ENCODE measurements at regions not wholly inside any gene's neighbourhood (a gene's known extent, or its start where the extent isn't known, plus 50 kb on each side); places are given as distances from the start of the nearest gene placed in this dataset.
"Not testable (repeated sequence)": the region's sequence is repeated elsewhere in the genome, so short reads cannot be mapped to it uniquely, and the experiment has no call there.

DNA sequence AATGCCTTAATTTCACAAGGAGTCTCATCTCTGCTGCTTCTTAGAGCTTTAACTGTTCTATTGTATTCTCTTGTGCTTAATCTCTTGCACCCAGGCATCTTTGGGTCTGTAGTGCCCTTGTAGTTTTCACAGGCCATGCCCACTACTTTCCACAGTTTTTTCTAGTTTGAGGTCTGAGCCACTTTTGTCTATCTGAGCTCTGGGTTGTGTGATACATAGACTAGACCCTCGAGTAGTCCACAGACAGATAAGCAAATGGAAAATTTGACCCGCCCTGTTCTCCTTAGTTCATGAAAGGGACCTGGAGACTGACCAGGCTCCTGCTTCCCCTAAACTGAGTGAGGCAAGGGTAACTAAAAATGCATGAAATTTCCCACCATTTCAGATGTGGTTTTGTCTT is 466.8 kb upstream of the ZEB2 start:
- peaks cover 12% of the 10 kb centered on the region; the same call in 1 of the 2 replicates for H3K4me1 ChIP-seq (ENCODE audit: insufficient read depth, low read length)
- H3K36me3 ChIP-seq (ENCODE audit: insufficient read depth, low read depth, low read length) = no peaks in the 10 kb centered on the region
- H3K4me3 ChIP-seq (ENCODE audit: low read length) = no peak overlapping the region
- H3K27me3 ChIP-seq (ENCODE audit: insufficient read depth, low read length) = no peaks in the 10 kb centered on the region
- no peak overlapping the region for H3K27ac ChIP-seq (ENCODE audit: low read length)
- peaks cover 20% of the 10 kb centered on the region for H3K9me3 ChIP-seq (ENCODE audit: insufficient read depth, low read depth, low read length)
- H3K9ac ChIP-seq (ENCODE audit: low read depth, low read length) = no peak overlapping the region

DNA sequence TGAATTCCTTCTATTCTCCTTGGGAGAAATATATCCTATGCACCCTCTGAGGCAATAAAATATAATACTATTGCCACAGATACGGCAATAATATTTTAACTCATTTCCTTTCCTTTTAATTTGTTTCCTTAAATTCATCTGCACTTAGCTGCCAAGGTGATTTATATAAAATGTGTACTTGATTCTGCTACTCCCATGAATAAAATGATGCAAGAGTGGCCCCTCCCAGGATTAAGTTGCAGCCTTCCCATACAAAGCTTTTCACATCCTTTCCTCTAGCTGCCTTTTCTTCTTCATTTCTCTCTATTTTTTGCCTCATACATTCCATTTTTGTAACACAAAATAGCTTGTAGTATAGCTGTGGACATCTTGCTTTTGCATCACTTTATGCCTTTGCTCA is 464.1 kb upstream of the ZEB2 start:
- Histone ChIP-seq H3K4me1 (ENCODE audit: insufficient read depth, low read length) (no peaks in the 10 kb centered on the region), H3K27me3 (ENCODE audit: insufficient read depth, low read length) (no peaks in the 10 kb centered on the region), H3K27ac (ENCODE audit: low read length) (no peak overlapping the region), H3K9ac (ENCODE audit: low read depth, low read length) (no peak overlapping the region), H3K9me3 (ENCODE audit: insufficient read depth, low read depth, low read length) (peaks cover 20% of the 10 kb centered on the region), H3K4me3 (ENCODE audit: low read length) (no peak overlapping the region), H3K36me3 (ENCODE audit: insufficient read depth, low read depth, low read length) (no peaks in the 10 kb centered on the region)

DNA sequence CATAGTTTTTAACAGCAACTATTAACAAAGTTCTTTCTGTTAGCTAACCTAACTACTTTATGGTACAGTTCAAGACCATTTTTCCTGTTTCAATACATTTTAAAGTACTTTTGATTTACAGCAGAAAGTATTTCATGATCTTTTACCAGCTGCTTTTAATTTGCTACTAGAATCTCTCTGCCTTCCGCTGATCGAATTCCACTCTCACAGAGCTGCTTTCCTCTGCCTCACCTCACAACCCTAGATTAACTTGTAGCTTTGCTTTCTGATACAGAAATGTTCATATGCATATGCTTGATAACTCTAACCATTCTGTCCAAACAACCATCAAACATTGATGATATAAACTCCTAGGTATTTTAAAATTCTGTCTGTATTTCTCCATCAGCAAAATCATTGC is 463.2 kb upstream of the ZEB2 start:
- Histone ChIP-seq H3K27ac (ENCODE audit: low read length) (no peak overlapping the region), H3K4me1 (ENCODE audit: insufficient read depth, low read length) (no peaks in the 10 kb centered on the region), H3K36me3 (ENCODE audit: insufficient read depth, low read depth, low read length) (no peaks in the 10 kb centered on the region), H3K9me3 (ENCODE audit: insufficient read depth, low read depth, low read length) (peaks cover 20% of the 10 kb centered on the region), H3K27me3 (ENCODE audit: insufficient read depth, low read length) (no peaks in the 10 kb centered on the region), H3K9ac (ENCODE audit: low read depth, low read length) (no peak overlapping the region), H3K4me3 (ENCODE audit: low read length) (no peak overlapping the region)

DNA sequence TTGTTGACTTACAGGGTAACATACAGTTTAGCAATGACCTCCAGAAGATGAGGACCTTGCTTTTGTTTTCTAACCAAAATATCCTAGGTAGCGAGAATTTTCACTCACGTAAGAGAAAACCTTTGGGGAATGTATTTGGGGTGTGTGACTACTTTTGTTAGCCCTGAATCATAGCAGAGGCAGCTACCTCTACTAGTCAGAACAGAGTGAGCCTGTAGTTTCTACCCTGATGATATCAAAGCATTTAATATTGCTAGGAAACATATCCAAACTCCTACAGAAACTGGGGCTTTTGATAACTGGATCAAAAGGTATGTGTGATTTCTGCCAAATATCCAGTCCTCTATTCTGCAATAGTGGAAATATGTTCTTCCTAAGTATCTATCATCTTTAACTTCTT is 462.6 kb upstream of the ZEB2 start:
- H3K9me3 ChIP-seq (ENCODE audit: insufficient read depth, low read depth, low read length) = peaks cover 20% of the 10 kb centered on the region
- H3K4me3 ChIP-seq (ENCODE audit: low read length) = no peak overlapping the region
- H3K9ac ChIP-seq (ENCODE audit: low read depth, low read length) = no peak overlapping the region
- no peaks in the 10 kb centered on the region for H3K4me1 ChIP-seq (ENCODE audit: insufficient read depth, low read length)
- no peak overlapping the region for H3K27ac ChIP-seq (ENCODE audit: low read length)
- H3K27me3 ChIP-seq (ENCODE audit: insufficient read depth, low read length) = no peaks in the 10 kb centered on the region
- H3K36me3 ChIP-seq (ENCODE audit: insufficient read depth, low read depth, low read length) = no peaks in the 10 kb centered on the region

DNA sequence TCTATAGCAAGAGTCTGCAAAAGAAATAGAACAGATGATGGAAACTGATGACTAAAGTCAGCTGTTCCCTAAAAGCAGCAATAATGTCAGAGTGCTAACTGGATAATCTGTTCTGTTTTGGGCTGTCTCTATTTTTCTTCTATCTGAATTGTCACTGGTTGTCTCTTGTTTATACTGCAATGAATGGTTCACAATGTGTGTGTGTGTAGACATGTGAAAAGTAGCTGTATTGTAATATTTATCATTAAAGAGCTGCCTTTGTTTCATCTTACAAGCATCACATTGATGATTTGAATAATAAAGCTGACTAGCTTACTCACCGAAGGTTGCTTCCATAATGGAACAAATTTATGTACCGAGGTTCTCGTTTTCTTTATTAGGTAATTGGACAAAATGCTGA is 456.0 kb upstream of the ZEB2 start:
- no peaks in the 10 kb centered on the region for H3K27me3 ChIP-seq (ENCODE audit: insufficient read depth, low read length)
- H3K4me3 ChIP-seq (ENCODE audit: low read length) = no peak overlapping the region
- no peak overlapping the region for H3K27ac ChIP-seq (ENCODE audit: low read length)
- no peaks in the 10 kb centered on the region for H3K9me3 ChIP-seq (ENCODE audit: insufficient read depth, low read depth, low read length)
- no peak overlapping the region for H3K9ac ChIP-seq (ENCODE audit: low read depth, low read length)
- H3K4me1 ChIP-seq (ENCODE audit: insufficient read depth, low read length) = no peaks in the 10 kb centered on the region
- no peaks in the 10 kb centered on the region for H3K36me3 ChIP-seq (ENCODE audit: insufficient read depth, low read depth, low read length)

DNA sequence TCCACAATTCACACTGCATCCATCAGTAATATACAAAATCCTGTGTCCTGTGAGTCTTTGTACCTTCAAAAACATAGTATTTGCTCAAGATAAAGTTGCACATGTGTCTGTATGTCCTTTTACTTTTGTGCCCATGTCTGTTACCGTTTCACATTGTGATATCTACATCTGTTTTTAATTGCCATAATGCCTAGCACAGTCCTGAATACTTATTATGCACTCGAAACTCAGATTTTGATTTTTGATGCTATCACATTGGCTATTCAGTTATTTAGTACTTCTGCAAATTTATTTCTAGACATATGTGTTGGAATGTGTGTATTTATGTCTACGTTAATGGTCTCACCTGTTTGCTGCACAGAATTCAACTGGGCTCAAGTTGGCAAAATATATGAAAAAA is 452.8 kb upstream of the ZEB2 start:
- Histone ChIP-seq H3K4me3 (ENCODE audit: low read length) (no peak overlapping the region), H3K27ac (ENCODE audit: low read length) (no peak overlapping the region), H3K4me1 (ENCODE audit: insufficient read depth, low read length) (no peaks in the 10 kb centered on the region), H3K9me3 (ENCODE audit: insufficient read depth, low read depth, low read length) (peaks cover 21% of the 10 kb centered on the region), H3K27me3 (ENCODE audit: insufficient read depth, low read length) (no peaks in the 10 kb centered on the region), H3K9ac (ENCODE audit: low read depth, low read length) (no peak overlapping the region), H3K36me3 (ENCODE audit: insufficient read depth, low read depth, low read length) (no peaks in the 10 kb centered on the region)

DNA sequence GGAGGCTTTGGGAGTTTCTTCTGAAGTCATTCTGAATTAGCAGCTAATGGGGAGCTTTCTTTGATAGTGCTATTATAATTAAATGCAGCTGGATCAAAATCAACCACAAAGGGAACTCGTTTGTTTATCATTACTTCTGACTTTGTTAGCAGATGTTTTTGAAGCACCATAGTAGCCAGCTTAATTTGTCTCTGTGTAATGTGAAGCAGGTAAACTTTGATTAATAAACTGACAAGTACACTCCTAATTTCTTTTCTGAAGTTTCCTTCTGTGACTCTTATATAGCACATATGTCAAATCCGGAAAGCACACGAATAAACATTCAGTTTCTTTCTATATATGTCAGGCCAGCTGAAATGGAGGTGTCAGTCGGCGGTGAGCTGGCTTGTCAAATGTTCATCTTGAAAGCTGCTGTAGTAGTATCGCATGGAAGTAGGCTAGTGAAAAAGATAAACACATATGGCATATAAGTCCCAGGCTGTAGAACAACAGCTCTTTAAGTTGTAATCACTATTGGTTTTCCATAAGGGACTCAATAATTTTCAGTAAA is 451.9 kb upstream of the ZEB2 start:
- Histone ChIP-seq H3K36me3 (ENCODE audit: insufficient read depth, low read depth, low read length) (no peaks in the 10 kb centered on the region), H3K27me3 (ENCODE audit: insufficient read depth, low read length) (no peaks in the 10 kb centered on the region), H3K4me3 (ENCODE audit: low read length) (no peak overlapping the region), H3K4me1 (ENCODE audit: insufficient read depth, low read length) (no peaks in the 10 kb centered on the region), H3K27ac (ENCODE audit: low read length) (no peak overlapping the region), H3K9ac (ENCODE audit: low read depth, low read length) (no peak overlapping the region), H3K9me3 (ENCODE audit: insufficient read depth, low read depth, low read length) (peaks cover 22% of the 10 kb centered on the region)

DNA sequence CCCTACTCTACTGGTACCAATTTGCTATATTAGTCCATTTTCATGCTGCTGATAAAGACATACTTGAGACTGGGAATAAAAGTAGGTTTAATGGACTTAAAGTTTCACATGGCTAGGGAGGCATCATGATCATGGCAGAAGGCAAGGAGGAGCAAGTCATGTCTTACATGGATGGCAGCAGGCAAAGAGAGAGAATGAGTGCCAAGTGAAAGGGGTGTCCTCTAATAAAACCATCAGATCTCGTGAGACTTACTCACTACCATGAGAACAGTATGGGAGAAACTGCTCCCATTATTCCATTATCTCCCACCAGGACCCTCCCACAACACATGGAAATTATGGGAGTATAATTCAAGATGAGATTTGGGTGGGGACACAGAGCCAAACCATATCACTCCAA is 450.5 kb upstream of the ZEB2 start:
- H3K9me3 ChIP-seq (ENCODE audit: insufficient read depth, low read depth, low read length) = peaks cover 33% of the 10 kb centered on the region
- H3K4me1 ChIP-seq (ENCODE audit: insufficient read depth, low read length); H3K27ac ChIP-seq (ENCODE audit: low read length); H3K27me3 ChIP-seq (ENCODE audit: insufficient read depth, low read length); H3K9ac ChIP-seq (ENCODE audit: low read depth, low read length); H3K36me3 ChIP-seq (ENCODE audit: insufficient read depth, low read depth, low read length); H3K4me3 ChIP-seq (ENCODE audit: low read length): not testable (repeated sequence)

DNA sequence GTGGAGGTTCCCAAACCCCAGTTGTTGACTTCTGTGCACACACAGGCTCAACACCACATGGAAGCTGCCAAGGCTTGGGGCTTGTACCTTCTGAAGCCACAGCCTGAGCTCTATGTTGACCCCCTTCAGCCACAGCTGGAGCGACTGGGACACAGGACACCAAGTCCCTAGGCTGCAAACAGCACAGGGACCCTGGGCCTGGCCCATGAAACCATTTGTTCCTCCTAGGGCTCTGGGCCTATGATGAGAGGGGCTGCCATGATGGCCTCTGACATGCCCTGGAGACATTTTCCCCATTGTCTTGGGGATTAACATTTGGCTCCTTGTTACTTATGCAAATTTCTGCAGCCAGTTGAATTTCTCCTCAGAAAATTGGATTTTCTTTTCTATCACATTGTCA is 449.6 kb upstream of the ZEB2 start:
- H3K9me3 ChIP-seq (ENCODE audit: insufficient read depth, low read depth, low read length) = peaks cover 41% of the 10 kb centered on the region
- not testable (repeated sequence) for H3K27ac ChIP-seq (ENCODE audit: low read length); H3K4me1 ChIP-seq (ENCODE audit: insufficient read depth, low read length); H3K9ac ChIP-seq (ENCODE audit: low read depth, low read length); H3K27me3 ChIP-seq (ENCODE audit: insufficient read depth, low read length); H3K4me3 ChIP-seq (ENCODE audit: low read length); H3K36me3 ChIP-seq (ENCODE audit: insufficient read depth, low read depth, low read length)

DNA sequence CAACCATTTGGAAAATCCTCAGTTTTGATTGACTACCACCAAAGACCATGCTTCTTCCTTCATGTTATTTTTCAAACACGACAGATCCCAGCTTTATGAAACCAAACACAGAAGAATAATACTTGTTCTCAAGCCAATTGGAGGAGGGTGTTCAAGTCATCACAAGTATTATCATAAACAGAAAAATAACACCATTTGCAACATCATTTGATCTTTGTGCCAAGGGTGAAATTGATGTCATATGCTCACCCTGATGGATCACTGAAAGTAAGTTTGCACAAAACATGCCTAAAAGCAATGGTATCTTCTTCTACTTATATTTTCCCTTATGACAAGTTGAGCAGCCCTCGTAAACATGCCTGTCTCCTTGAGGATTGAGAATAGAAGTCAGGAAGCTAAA is 448.0 kb upstream of the ZEB2 start:
- Histone ChIP-seq H3K4me3 (ENCODE audit: low read length) (no peak overlapping the region), H3K27ac (ENCODE audit: low read length) (no peak overlapping the region), H3K9me3 (ENCODE audit: insufficient read depth, low read depth, low read length) (peaks cover 49% of the 10 kb centered on the region), H3K9ac (ENCODE audit: low read depth, low read length) (no peak overlapping the region), H3K4me1 (ENCODE audit: insufficient read depth, low read length) (no peaks in the 10 kb centered on the region), H3K27me3 (ENCODE audit: insufficient read depth, low read length) (no peaks in the 10 kb centered on the region), H3K36me3 (ENCODE audit: insufficient read depth, low read depth, low read length) (no peaks in the 10 kb centered on the region)

DNA sequence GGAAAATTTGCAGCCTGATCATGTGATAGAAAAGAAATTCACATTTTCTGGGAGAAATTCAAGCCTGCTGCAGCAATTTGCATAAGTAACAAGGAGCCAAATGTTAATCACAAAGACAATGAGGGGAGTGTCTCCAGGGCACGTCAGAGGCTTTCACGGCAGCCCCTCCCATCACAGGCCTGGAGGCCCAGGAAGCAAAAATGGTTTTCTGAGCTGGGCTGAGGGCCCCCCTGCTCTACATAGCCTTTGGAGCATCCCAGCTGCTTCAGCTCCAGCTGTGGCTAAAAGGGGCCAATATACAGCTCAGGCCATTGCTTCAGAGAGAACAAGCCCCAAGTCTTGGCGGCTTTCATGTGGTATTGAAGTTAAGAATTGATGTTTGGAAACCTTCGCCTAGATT is 445.3 kb upstream of the ZEB2 start:
- Histone ChIP-seq H3K27ac (ENCODE audit: low read length) (no peak overlapping the region), H3K4me3 (ENCODE audit: low read length) (no peak overlapping the region), H3K36me3 (ENCODE audit: insufficient read depth, low read depth, low read length) (no peaks in the 10 kb centered on the region), H3K27me3 (ENCODE audit: insufficient read depth, low read length) (no peaks in the 10 kb centered on the region), H3K4me1 (ENCODE audit: insufficient read depth, low read length) (no peaks in the 10 kb centered on the region), H3K9me3 (ENCODE audit: insufficient read depth, low read depth, low read length) (peaks cover 43% of the 10 kb centered on the region), H3K9ac (ENCODE audit: low read depth, low read length) (no peak overlapping the region)

DNA sequence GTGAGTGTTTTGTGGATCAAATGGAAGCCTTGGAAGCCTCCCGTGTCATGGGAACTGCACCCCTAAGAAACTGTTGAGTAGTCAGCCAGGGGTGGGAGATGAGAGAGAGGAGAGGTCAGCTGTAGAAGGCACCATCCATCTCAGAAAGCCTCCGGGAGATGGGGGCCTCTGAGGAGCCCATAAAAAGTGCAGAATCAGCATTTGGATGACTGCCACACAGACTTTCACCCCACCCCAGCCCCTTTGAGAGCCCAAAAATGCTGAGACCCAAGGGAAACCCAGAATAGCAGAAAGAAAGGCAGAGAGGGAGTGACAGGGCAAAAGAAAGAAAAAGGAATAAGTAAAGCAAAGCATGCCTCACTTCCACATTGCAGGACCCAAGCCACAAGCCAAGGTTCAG is 443.1 kb upstream of the ZEB2 start:
- no peak overlapping the region for H3K9ac ChIP-seq (ENCODE audit: low read depth, low read length)
- H3K27ac ChIP-seq (ENCODE audit: low read length) = no peak overlapping the region
- no peak overlapping the region for H3K4me3 ChIP-seq (ENCODE audit: low read length)
- H3K36me3 ChIP-seq (ENCODE audit: insufficient read depth, low read depth, low read length) = no peaks in the 10 kb centered on the region
- H3K27me3 ChIP-seq (ENCODE audit: insufficient read depth, low read length) = no peaks in the 10 kb centered on the region
- H3K9me3 ChIP-seq (ENCODE audit: insufficient read depth, low read depth, low read length) = peaks cover 32% of the 10 kb centered on the region
- H3K4me1 ChIP-seq (ENCODE audit: insufficient read depth, low read length) = no peaks in the 10 kb centered on the region

DNA sequence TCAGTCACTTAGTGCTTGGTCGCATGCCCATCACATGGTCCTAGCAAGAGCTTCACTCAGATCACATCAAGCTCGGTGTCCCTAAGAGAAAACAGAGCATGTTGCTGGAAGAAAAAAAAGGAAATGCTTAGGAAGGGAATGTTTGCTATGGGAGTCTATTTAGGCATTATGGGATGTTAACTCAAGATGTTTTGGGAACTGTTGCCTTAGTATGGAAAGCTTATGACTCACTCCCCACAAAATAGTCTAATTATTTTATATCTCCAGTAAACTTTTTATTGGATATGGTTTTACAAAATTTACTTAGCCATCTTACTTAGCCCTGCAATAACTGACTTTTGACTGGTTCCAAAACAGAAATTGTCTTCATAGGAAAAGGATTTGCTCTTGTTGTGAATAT is 439.5 kb upstream of the ZEB2 start:
- Histone ChIP-seq H3K9me3 (ENCODE audit: insufficient read depth, low read depth, low read length) (peaks cover 6% of the 10 kb centered on the region), H3K4me1 (ENCODE audit: insufficient read depth, low read length) (no peaks in the 10 kb centered on the region), H3K27ac (ENCODE audit: low read length) (no peak overlapping the region), H3K9ac (ENCODE audit: low read depth, low read length) (no peak overlapping the region), H3K27me3 (ENCODE audit: insufficient read depth, low read length) (no peaks in the 10 kb centered on the region), H3K36me3 (ENCODE audit: insufficient read depth, low read depth, low read length) (no peaks in the 10 kb centered on the region), H3K4me3 (ENCODE audit: low read length) (no peak overlapping the region)
